M059J (cell line): ENCODE measurements at regions not wholly inside any gene's neighbourhood (a gene's known extent, or its start where the extent isn't known, plus 50 kb on each side); places are given as distances from the start of the nearest gene placed in this dataset.

Source experiments
- DNase-seq: peaks from one replicate; pipeline ENCODE4 v3.0.0-alpha.2; 2012; ENCODE audit warnings: low read depth

- no peak for DNase-seq
Measured at GRCh38 chr1:101086783-101087182, 61.2 kb upstream of the DPH5 start.

GRCh38 chr1:101081496-101082488 is 56.2 kb upstream of the DPH5 start:
- DNase-seq = no peak

- no peak for DNase-seq
Measured at GRCh38 chr1:101080859-101081258, 55.3 kb upstream of the DPH5 start.

GRCh38 chr1:101079341-101079740 is 53.8 kb upstream of the DPH5 start:
- DNase-seq = no peak

- no peak for DNase-seq
Measured at GRCh38 chr1:101077849-101078248, 52.3 kb upstream of the DPH5 start.

- DNase-seq = no peak
Measured at GRCh38 chr1:101075926-101076325, 50.3 kb upstream of the DPH5 start.
